ENCODE measurements at regions not wholly inside any gene's neighbourhood (a gene's known extent, or its start where the extent isn't known, plus 50 kb on each side); places are given as distances from the start of the nearest gene placed in this dataset.

- TF ChIP-seq POLR2AphosphoS5 (IDR thresholded peaks at IDR 0.05; ENCODE audit: borderline replicate concordance, low read depth, low read length) (no peak; the same call in 1 of the 2 replicates), EZH2 (IDR thresholded peaks at IDR 0.05) (no peak), FOXP2 (optimal IDR thresholded peaks at IDR 0.05; ENCODE audit: control extremely low read depth, extremely low read length, insufficient read depth) (no peak)
Measured at GRCh38 chr4:16952462-16952871, 54.0 kb upstream of the LDB2 start.

Data from SK-N-MC (cell line).